HEK293T (cell line): ENCODE measurements at regions not wholly inside any gene's neighbourhood (a gene's known extent, or its start where the extent isn't known, plus 50 kb on each side); places are given as distances from the start of the nearest gene placed in this dataset.

Experiments
- ARNT ChIP-seq: fragments of 450-650 bp; IDR thresholded peaks from 2 replicates; pipeline ENCODE4 v1.6.1; 2017; ENCODE audit warnings: mild to moderate bottlenecking
- BHLHE40 ChIP-seq: fragments of 450-650 bp; IDR thresholded peaks from 2 replicates; pipeline ENCODE4 v1.6.1; 2016; ENCODE audit warnings: mild to moderate bottlenecking, moderate library complexity, borderline replicate concordance
- ELF4 ChIP-seq: fragments of 450-650 bp; IDR thresholded peaks from 2 replicates; pipeline ENCODE4 v1.6.1; 2017; ENCODE audit warnings: antibody characterized with exemption
- FOXA1 ChIP-seq: fragments of 450-650 bp; IDR thresholded peaks from 2 replicates; pipeline ENCODE4 v1.6.1; 2016; ENCODE audit warnings: mild to moderate bottlenecking
- FOXK2 ChIP-seq: fragments of 450-650 bp; IDR thresholded peaks from 2 replicates; pipeline ENCODE4 v1.6.1; 2016; ENCODE audit warnings: mild to moderate bottlenecking
- FOXM1 ChIP-seq: fragments of 450-650 bp; IDR thresholded peaks from 2 replicates; pipeline ENCODE4 v1.6.1; 2017; ENCODE audit warnings: mild to moderate bottlenecking, borderline replicate concordance
- HDGF ChIP-seq: fragments of 450-650 bp; IDR thresholded peaks from 2 replicates; pipeline ENCODE4 v1.6.1; 2017; ENCODE audit warnings: antibody characterized with exemption, borderline replicate concordance
- L3MBTL2 ChIP-seq: fragments of 450-650 bp; conservative IDR thresholded peaks from 2 replicates; pipeline ENCODE4 v1.6.1; 2016; ENCODE audit warnings: mild to moderate bottlenecking
- LEF1 ChIP-seq: fragments of 450-650 bp; IDR thresholded peaks from 2 replicates; pipeline ENCODE4 v1.6.1; 2017; ENCODE audit warnings: mild to moderate bottlenecking, borderline replicate concordance
- NFRKB ChIP-seq: fragments of 450-650 bp; IDR thresholded peaks from 2 replicates; pipeline ENCODE4 v1.6.1; 2016; ENCODE audit warnings: mild to moderate bottlenecking, moderate library complexity
- SP1 ChIP-seq: fragments of 450-650 bp; IDR thresholded peaks from 2 replicates; pipeline ENCODE4 v1.6.1; 2017
- SUZ12 ChIP-seq: fragments of 450-650 bp; IDR thresholded peaks from 2 replicates; pipeline ENCODE4 v1.6.1; 2016; ENCODE audit warnings: mild to moderate bottlenecking
- TF ChIP-seq, protein P1 (sequence below): fragments of 450-650 bp; IDR thresholded peaks from 2 replicates; pipeline ENCODE4 v1.6.1; 2016

DNA sequence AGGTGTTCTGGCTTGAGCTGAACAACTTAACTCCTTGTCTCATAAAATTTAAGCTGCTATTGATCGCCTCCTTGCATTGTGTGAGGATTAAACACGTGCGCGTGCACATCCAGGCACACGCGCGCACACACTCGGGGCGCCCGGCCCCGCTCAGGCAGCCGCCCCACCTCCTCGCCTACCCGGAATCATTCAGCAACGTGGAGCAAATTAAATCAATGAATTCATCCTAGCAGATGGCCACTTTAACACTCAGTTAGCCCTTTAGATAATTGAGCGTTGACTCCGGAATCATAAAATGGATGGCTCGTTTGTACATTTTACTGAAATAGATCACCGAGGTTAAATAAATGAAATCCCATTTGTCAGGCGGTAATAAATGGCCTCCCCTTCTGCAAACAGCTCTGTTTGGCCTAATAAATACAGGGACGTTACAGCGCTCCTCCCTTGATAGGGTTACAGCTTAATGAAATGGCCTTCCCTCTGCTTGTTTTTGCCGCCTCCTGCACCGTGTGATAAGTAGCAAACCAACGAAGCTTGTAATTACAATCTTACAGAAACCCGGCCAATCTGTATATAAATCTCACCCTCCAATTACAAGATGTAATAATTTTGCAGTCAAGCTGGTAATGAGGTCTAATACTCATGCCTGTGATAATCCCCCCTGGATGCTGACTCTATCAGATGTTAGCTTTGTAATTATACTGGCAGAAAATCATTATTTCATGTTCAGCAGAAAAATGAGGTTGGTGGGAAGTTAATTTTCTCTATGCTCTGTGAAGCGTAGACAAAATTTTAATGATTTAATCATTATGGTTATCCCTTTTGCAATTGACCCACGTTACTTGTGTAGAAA, 229.7 kb upstream of the IRX4 start:
- TF ChIP-seq ELF4 (no peak), BHLHE40 (no peak), SP1 (no peak), FOXK2 (no peak), HDGF (no peak), FOXA1 (no peak), LEF1 (no peak), SUZ12 (no peak), FOXM1 (no peak), NFRKB (no peak), L3MBTL2 (no peak), ARNT (no peak)
- TF ChIP-seq, protein P1, sequence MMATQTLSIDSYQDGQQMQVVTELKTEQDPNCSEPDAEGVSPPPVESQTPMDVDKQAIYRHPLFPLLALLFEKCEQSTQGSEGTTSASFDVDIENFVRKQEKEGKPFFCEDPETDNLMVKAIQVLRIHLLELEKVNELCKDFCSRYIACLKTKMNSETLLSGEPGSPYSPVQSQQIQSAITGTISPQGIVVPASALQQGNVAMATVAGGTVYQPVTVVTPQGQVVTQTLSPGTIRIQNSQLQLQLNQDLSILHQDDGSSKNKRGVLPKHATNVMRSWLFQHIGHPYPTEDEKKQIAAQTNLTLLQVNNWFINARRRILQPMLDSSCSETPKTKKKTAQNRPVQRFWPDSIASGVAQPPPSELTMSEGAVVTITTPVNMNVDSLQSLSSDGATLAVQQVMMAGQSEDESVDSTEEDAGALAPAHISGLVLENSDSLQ, result no peak
